Body of pancreas (tissue), 4 donors: ENCODE measurements at regions not wholly inside any gene's neighbourhood (a gene's known extent, or its start where the extent isn't known, plus 50 kb on each side); places are given as distances from the start of the nearest gene placed in this dataset.

Experiments used
- POLR2A ChIP-seq, 3 donors: fragments of 450-650 bp; IDR thresholded peaks; one replicate each; pipeline ENCODE4 v1.6.1; 2016; ENCODE audit warnings: antibody characterized with exemption in 3 of 3, mild to moderate bottlenecking in 2 of 3
- TF ChIP-seq, protein P1 (sequence below), 7 experiments: fragments of 450-650 bp in 4 of 7; fragments of 200-600 bp in 3 of 7; sonication (generic) in 3 of 7; IDR thresholded peaks; one replicate each; pipeline ENCODE4 v1.5.1; 2016 to 2019; ENCODE audit warnings: antibody characterized with exemption in 7 of 7

DNA sequence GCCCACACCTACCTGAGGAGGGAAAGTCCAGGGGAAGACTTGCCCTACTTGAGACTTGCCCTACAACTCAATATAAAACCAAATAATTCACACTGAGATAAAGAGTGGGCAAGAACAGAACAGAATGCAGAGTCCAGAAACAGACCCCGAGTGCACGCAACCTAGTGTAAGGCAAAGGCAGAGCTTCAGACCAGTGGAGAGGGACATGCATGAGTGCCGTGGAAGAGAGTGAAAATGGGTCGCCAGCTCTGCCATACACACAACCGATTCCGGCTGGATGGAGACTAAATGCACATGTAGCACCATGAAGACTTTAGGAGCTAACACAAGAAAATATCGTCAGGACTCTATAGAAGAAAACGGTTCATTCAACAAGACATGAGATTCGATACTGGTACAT, 58.8 kb upstream of the CST7 start:
- TF ChIP-seq, protein P1, sequence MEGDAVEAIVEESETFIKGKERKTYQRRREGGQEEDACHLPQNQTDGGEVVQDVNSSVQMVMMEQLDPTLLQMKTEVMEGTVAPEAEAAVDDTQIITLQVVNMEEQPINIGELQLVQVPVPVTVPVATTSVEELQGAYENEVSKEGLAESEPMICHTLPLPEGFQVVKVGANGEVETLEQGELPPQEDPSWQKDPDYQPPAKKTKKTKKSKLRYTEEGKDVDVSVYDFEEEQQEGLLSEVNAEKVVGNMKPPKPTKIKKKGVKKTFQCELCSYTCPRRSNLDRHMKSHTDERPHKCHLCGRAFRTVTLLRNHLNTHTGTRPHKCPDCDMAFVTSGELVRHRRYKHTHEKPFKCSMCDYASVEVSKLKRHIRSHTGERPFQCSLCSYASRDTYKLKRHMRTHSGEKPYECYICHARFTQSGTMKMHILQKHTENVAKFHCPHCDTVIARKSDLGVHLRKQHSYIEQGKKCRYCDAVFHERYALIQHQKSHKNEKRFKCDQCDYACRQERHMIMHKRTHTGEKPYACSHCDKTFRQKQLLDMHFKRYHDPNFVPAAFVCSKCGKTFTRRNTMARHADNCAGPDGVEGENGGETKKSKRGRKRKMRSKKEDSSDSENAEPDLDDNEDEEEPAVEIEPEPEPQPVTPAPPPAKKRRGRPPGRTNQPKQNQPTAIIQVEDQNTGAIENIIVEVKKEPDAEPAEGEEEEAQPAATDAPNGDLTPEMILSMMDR (IDR thresholded peaks at IDR 0.05) = no peak
- TF ChIP-seq POLR2A (IDR thresholded peaks at IDR 0.05) = no peak
